Caco-2 (cell line): ENCODE measurements at regions not wholly inside any gene's neighbourhood (a gene's known extent, or its start where the extent isn't known, plus 50 kb on each side); places are given as distances from the start of the nearest gene placed in this dataset.

Source experiments
- BruUV-seq: library from RNA; stranded (reverse); fragments of 400-500 nt; replicated peaks from 2 replicates; lab custom pipeline; 2021; lab: Mats Ljungman, UMichigan
- CTCF ChIA-PET: fragments of 300-600 bp; sonication (Branson Sonifier 250); formaldehyde crosslinking; loops from one replicate; lab custom pipeline; 2022; ENCODE audit warnings: antibody characterized with exemption; lab: Charles Lee
- POLR2A ChIA-PET: fragments of 300-600 bp; sonication (Branson Sonifier 250); formaldehyde crosslinking; loops from one replicate; lab custom pipeline; 2022; ENCODE audit warnings: antibody characterized with exemption; lab: Charles Lee
- DNase-seq, 2 experiments: peaks; one replicate each; pipeline versions ENCODE4 v3.0.0 to v3.0.0-alpha.2; 2020 to 2022
- H3K27me3 ChIP-seq: replicated peaks from 2 replicates; pipeline ENCODE4 v1.6.0; 2011; ENCODE audit warnings: low read length; ENCODE audit not compliant: control insufficient read depth, insufficient read depth
- H3K36me3 ChIP-seq: 2 replicates; pipeline ENCODE4 v1.5.1; 2011; ENCODE audit warnings: low read length; ENCODE audit not compliant: control insufficient read depth, insufficient read depth
- H3K4me1 ChIP-seq: fragments of 250-450 bp; sonication (Bioruptor Pico); 2 replicates; pipeline ENCODE4 v1.5.1; 2020; ENCODE audit warnings: mild to moderate bottlenecking
- H3K4me3 ChIP-seq: 2 replicates; pipeline ENCODE4 v1.5.1; 2011; ENCODE audit warnings: low read depth, mild to moderate bottlenecking, control low read depth, low read length
- H3K9me3 ChIP-seq: fragments of 250-450 bp; sonication (Bioruptor Pico); 2 replicates; pipeline ENCODE4 v1.5.1; 2020; ENCODE audit warnings: mild to moderate bottlenecking, moderate library complexity
- H3K27ac Mint-ChIP-seq: one replicate; pipeline ENCODE4 v1.8.0; 2022; ENCODE audit warnings: mixed read lengths; ENCODE audit not compliant: unreplicated experiment
- H3K27me3 Mint-ChIP-seq: one replicate; pipeline ENCODE4 v1.8.0; 2022; ENCODE audit warnings: mixed read lengths; ENCODE audit not compliant: insufficient read depth, unreplicated experiment
- H3K36me3 Mint-ChIP-seq: one replicate; pipeline ENCODE4 v1.8.0; 2022; ENCODE audit warnings: mild to moderate bottlenecking, mixed read lengths; ENCODE audit not compliant: insufficient read depth, unreplicated experiment
- H3K4me1 Mint-ChIP-seq: one replicate; pipeline ENCODE4 v1.8.0; 2022; ENCODE audit warnings: low read depth, mixed read lengths; ENCODE audit not compliant: unreplicated experiment
- H3K4me3 Mint-ChIP-seq: one replicate; pipeline ENCODE4 v1.8.0; 2022; ENCODE audit warnings: mild to moderate bottlenecking, moderate library complexity, mixed read lengths; ENCODE audit not compliant: unreplicated experiment
- H3K9me3 Mint-ChIP-seq: one replicate; pipeline ENCODE4 v1.8.0; 2022; ENCODE audit warnings: mixed read lengths; ENCODE audit not compliant: unreplicated experiment
- intact Hi-C: fragments of 100-400 bp; cut with micrococcal nuclease; formaldehyde crosslinking; loops from one replicate; pipeline ENCODE4 v1.10.0; 2022; ENCODE audit not compliant: unreplicated experiment
- TF ChIP-seq, protein P1 (sequence below), 2 experiments: fragments of 200-600 bp in 1 of 2; IDR thresholded peaks; 1 replicate in 1 of 2; 2 replicates in 1 of 2; pipeline versions ENCODE4 v1.5.1 to v1.8.0; 2011 to 2022; ENCODE audit warnings: antibody characterized with exemption in 1 of 2, control low read depth in 1 of 2, inconsistent platforms in 1 of 2, low read depth in 1 of 2, low read length in 1 of 2, mild to moderate bottlenecking in 1 of 2, moderate library complexity in 1 of 2; ENCODE audit not compliant: insufficient read depth in 1 of 2, severe bottlenecking in 1 of 2, unreplicated experiment in 1 of 2

DNA sequence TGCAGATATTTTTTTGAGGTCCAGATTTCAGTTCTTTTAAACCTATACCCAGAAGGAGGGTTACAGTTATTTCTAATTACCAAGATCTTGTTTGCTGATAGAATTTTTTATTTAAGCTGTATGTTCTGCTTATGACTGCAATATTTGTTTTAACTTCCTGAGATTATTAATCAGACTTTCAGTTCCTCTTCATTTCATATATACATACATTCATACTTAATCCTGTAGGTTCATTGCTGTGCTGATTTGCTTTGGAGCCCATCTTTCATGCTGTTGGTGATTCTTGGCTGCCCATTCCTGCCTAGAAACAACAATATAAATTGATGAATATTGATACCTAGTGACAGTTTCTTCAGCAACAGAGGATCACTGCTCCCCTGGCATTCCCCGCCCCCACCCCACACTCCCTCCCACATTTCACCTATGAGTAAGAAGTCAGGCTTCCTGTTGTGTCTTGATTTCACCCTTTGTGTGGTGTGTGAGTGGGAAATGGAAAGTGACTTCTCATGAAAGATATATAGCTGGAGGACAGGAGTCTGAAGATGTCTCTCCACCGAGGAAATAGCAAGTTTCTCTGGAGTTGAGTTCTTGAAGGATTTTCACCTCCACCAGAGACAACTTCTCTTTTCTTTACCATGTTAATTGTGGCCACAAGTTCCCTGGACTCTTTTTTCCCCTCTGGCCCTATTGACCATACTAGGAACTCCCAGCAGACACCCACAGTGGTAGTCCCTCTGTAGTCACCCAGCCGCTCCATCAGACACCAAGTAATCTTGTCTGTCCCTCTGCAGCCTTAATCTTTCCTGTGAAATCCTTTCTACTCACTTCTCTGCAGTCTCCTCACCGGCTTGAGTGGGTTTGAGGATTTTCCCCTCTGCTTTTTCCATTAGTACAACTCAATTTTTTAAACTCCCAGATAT lies 118.4 kb downstream of the ASB9 start:
- ChIA-PET CTCF (no interaction called here), POLR2A (no interaction called here)
- Histone ChIP-seq H3K9me3 (no peaks in the 10 kb centered on the region), H3K4me3 (no peak overlapping the region), H3K4me1 (no peaks in the 10 kb centered on the region), H3K36me3 (no peaks in the 10 kb centered on the region), H3K27me3 (no peaks in the 10 kb centered on the region)
- DNase-seq: no peak
- H3K4me1 Mint-ChIP-seq: no peaks in the 10 kb centered on the region
- no peaks in the 10 kb centered on the region for H3K36me3 Mint-ChIP-seq
- H3K4me3 Mint-ChIP-seq: no peak overlapping the region
- no TSS peak for BruUV-seq
- no peaks in the 10 kb centered on the region for H3K9me3 Mint-ChIP-seq
- intact Hi-C loops: no loop called here
- no peak overlapping the region for H3K27ac Mint-ChIP-seq
- peaks cover 8% of the 10 kb centered on the region for H3K27me3 Mint-ChIP-seq
- TF ChIP-seq, protein P1, sequence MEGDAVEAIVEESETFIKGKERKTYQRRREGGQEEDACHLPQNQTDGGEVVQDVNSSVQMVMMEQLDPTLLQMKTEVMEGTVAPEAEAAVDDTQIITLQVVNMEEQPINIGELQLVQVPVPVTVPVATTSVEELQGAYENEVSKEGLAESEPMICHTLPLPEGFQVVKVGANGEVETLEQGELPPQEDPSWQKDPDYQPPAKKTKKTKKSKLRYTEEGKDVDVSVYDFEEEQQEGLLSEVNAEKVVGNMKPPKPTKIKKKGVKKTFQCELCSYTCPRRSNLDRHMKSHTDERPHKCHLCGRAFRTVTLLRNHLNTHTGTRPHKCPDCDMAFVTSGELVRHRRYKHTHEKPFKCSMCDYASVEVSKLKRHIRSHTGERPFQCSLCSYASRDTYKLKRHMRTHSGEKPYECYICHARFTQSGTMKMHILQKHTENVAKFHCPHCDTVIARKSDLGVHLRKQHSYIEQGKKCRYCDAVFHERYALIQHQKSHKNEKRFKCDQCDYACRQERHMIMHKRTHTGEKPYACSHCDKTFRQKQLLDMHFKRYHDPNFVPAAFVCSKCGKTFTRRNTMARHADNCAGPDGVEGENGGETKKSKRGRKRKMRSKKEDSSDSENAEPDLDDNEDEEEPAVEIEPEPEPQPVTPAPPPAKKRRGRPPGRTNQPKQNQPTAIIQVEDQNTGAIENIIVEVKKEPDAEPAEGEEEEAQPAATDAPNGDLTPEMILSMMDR (IDR thresholded peaks at IDR 0.05; ENCODE audit: insufficient read depth in 1 of 2, low read depth in 1 of 2, low read length in 1 of 2, severe bottlenecking in 1 of 2, unreplicated experiment in 1 of 2): no peak

DNA sequence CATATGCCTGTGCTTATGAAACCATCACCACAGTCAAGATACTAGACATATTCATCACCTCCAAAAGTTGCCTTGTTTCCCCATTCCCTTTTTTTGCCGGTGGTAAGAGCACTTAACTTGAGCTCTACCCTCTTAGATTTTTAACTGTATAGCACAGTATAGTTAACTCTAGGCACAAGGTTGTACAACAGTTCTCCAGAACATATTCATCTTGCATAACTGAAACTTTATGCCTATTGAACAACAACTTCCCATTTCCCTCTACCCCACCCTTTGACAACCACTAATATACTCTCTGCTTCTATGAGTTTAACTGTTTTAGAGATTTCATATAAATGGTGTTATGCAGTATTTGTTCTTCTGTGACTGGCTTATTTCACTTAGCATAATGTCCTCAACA lies 119.3 kb downstream of the ASB9 start:
- CTCF ChIA-PET: no interaction called here
- H3K4me3 Mint-ChIP-seq: no peak overlapping the region
- DNase-seq: no peak
- peaks cover 8% of the 10 kb centered on the region for H3K27me3 Mint-ChIP-seq
- no peaks in the 10 kb centered on the region for H3K4me1 ChIP-seq
- H3K9me3 ChIP-seq: no peaks in the 10 kb centered on the region
- BruUV-seq: no TSS peak
- no peaks in the 10 kb centered on the region for H3K4me1 Mint-ChIP-seq
- no peaks in the 10 kb centered on the region for H3K36me3 ChIP-seq
- intact Hi-C loops: no loop called here
- no peak overlapping the region for H3K4me3 ChIP-seq
- TF ChIP-seq, protein P1 (IDR thresholded peaks at IDR 0.05; ENCODE audit: insufficient read depth in 1 of 2, low read depth in 1 of 2, low read length in 1 of 2, severe bottlenecking in 1 of 2, unreplicated experiment in 1 of 2): no peak
- POLR2A ChIA-PET: no interaction called here
- no peaks in the 10 kb centered on the region for H3K9me3 Mint-ChIP-seq
- no peaks in the 10 kb centered on the region for H3K36me3 Mint-ChIP-seq
- H3K27ac Mint-ChIP-seq: no peak overlapping the region
- no peaks in the 10 kb centered on the region for H3K27me3 ChIP-seq

DNA sequence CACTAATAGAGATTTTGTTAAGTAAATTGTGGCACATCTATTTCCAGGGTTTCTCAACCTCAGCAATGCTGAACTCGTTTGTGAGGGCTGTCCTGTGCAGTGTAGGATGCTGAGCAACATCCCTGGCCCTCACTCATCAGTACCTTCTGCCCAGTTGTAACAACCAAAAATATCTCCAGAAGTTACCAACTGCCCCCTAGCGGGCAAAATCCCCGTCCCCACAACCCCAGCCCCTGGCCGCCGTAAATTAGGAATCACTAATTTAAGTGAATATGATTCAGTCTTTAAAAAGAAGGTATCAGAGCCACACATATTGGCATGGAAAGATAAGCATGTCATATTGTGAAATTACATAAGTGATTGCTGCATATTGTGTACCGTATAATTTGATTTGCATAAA lies 123.4 kb downstream of the ASB9 start:
- intact Hi-C loops: loop anchor here (10.0 kb wide), 2 partner anchors 92 to 272 kb away; partner anchors contain the start of genes FANCB and MOSPD2
- H3K36me3 Mint-ChIP-seq: no peaks in the 10 kb centered on the region

More for the DNA sequence above, 123.4 kb downstream of the ASB9 start:
- Histone ChIP-seq H3K27me3 (no peaks in the 10 kb centered on the region), H3K4me3 (no peak overlapping the region), H3K36me3 (no peaks in the 10 kb centered on the region), H3K9me3 (no peaks in the 10 kb centered on the region), H3K4me1 (peaks cover 10% of the 10 kb centered on the region)
- Mint-ChIP-seq H3K4me1 (peaks cover 7% of the 10 kb centered on the region), H3K9me3 (no peaks in the 10 kb centered on the region), H3K27me3 (peaks cover 4% of the 10 kb centered on the region), H3K27ac (no peak overlapping the region), H3K4me3 (no peak overlapping the region)
- DNase-seq: peak; percentile 27 to 32
- POLR2A ChIA-PET: no interaction called here
- no TSS peak for BruUV-seq
- CTCF ChIA-PET: no interaction called here
- TF ChIP-seq, protein P1 (IDR thresholded peaks at IDR 0.05; ENCODE audit: insufficient read depth in 1 of 2, low read depth in 1 of 2, low read length in 1 of 2, severe bottlenecking in 1 of 2, unreplicated experiment in 1 of 2): peak; percentile 36 to 48
